ENCODE measurements at regions not wholly inside any gene's neighbourhood (a gene's known extent, or its start where the extent isn't known, plus 50 kb on each side); places are given as distances from the start of the nearest gene placed in this dataset.

DNA sequence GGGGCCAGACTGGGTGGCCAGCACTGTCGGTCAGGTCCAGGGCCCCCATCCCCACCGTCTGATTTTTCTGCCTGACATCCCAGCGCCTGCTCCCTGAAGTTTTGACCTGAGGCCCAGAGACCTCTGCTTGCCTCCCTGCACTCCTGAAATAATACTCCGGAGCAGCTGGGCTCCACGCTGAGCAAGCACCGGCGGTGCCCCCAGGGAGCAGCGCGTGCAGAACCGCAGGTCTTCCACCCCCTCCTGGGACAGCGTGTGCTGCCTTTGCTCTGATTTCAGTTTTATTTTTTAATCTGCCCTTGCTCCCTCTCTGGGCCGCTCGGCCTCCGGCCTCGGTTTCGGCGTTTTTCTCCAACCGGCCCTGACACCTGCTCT, 132.4 kb upstream of the GSE1 start:
- TF ChIP-seq, protein P1, sequence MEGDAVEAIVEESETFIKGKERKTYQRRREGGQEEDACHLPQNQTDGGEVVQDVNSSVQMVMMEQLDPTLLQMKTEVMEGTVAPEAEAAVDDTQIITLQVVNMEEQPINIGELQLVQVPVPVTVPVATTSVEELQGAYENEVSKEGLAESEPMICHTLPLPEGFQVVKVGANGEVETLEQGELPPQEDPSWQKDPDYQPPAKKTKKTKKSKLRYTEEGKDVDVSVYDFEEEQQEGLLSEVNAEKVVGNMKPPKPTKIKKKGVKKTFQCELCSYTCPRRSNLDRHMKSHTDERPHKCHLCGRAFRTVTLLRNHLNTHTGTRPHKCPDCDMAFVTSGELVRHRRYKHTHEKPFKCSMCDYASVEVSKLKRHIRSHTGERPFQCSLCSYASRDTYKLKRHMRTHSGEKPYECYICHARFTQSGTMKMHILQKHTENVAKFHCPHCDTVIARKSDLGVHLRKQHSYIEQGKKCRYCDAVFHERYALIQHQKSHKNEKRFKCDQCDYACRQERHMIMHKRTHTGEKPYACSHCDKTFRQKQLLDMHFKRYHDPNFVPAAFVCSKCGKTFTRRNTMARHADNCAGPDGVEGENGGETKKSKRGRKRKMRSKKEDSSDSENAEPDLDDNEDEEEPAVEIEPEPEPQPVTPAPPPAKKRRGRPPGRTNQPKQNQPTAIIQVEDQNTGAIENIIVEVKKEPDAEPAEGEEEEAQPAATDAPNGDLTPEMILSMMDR (IDR thresholded peaks at IDR 0.05; ENCODE audit: insufficient read depth, low read depth, low read length) = no peak
- TF ChIP-seq EZH2 (IDR thresholded peaks at IDR 0.05; ENCODE audit: insufficient read depth, low read length) = no peak
